Left lobe of liver (tissue), 2 donors: ENCODE measurements at regions not wholly inside any gene's neighbourhood (a gene's known extent, or its start where the extent isn't known, plus 50 kb on each side); places are given as distances from the start of the nearest gene placed in this dataset.

Experiments
- ATAC-seq: fragments of 200-7000 bp; cut with Tn5 transposase; one replicate; pipeline ENCODE4 v1.9.1; 2020; ENCODE audit warnings: mild to moderate bottlenecking, moderate library complexity
- DNase-seq: peaks from one replicate; pipeline ENCODE4 v3.0.0-alpha.2; 2020; ENCODE audit warnings: low spot score
- donor health status: DM: no; HTN: no; CAD: no; lungs with moderate emphysema.
- donor health status: DM: no; HTN: yes; CAD: no.

DNA sequence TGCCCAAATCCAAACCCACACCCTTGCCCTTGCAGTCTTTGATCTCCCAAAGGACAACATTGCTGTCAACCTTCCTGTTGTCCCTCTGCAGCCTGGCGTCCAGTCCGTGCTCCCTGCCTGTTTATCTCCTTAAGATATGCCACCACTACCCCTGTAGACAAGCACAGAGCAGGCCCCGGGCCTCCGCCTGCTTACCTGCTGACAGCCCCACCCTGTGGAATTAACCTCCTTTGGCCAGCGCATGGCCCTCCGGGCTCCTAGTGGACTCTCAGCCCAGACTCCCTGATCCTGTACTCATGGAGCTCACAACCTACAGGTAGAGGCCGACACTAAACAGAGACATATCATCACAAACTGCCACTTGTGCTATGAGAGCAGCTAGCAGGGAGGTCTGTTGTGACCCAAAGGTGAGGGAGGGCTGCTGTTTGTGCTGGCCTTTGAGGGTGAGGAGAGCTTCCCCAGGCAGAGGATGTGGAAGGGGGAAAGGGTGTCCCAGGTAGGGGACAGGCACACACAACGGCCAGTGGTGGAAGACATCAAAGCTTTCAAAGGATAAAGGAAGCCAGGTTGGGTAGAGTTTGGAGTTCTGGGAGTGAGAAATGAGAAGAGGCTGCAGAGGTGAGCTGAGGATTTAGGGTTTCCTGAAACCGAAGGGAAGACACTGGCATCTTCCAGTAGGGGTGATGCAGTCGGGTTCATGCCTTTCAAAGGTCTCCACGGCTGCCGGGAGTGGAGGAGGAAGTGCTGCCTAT is 174.5 kb upstream of the ZMIZ1 start:
- ATAC-seq = no peak
- DNase-seq = no peak

DNA sequence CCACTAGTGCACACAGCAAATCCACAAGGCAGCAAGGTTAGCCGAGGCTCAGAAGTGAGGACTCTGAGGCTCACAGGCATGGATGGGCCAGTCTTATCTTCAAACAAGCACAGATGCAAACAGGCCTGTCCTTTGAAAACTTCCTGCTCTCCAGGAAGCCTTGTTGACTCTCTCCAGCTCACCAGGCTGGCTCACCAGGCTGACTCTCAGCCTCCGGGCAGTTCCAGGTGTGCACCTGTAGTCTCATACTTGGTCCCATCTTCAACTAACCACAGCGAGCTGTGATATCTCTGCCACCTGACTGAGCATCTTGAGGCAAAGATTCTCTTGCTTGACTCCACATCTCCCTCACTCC is 173.9 kb upstream of the ZMIZ1 start:
- ATAC-seq (no peak), DNase-seq (no peak)

GRCh38 chr10:78895469-78895868 is 173.3 kb upstream of the ZMIZ1 start:
- no peak for DNase-seq

GRCh38 chr10:78896159-78896928 is 172.4 kb upstream of the ZMIZ1 start:
- DNase-seq = peak; percentile 75
- ATAC-seq = peak; percentile 79

More at GRCh38 chr10:78895469-78895868, 173.3 kb upstream of the ZMIZ1 start:
- ATAC-seq = no peak

- no peak for DNase-seq
- ATAC-seq = no peak
These were observed 170.2 kb upstream of the ZMIZ1 start for GRCh38 chr10:78898341-78899097.

DNA sequence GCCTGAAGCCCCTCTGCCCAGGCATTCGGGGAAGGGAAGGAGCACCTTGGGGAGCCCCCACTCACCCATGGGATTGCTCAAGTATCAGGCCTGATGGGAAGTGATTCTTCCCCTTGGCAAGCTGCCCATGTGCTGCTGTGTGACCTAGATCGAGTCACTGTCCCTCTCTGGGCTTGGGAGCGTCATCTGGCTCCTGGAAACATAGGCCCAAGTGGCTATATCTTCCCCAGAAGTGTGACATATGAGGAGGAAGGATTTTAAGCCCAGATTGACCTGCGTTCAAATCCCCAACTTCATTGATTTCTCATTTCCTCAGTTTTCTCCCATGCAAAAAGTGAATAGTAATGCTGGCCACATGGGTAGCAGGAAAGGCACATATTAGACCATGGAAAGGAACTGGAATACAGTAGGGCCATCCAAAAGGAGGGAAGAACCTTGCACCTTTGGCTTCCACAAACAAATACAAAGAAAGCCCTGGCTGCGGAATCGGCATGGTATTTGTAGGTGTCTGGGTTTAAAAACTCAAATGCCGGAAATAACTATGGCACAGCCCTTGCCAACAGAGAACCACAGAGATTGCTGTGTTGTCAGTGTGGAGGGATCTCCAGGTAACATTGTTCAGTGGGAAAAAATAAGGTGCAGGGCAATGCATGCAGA is 169.5 kb upstream of the ZMIZ1 start:
- DNase-seq (no peak), ATAC-seq (peak; percentile 73)

DNA sequence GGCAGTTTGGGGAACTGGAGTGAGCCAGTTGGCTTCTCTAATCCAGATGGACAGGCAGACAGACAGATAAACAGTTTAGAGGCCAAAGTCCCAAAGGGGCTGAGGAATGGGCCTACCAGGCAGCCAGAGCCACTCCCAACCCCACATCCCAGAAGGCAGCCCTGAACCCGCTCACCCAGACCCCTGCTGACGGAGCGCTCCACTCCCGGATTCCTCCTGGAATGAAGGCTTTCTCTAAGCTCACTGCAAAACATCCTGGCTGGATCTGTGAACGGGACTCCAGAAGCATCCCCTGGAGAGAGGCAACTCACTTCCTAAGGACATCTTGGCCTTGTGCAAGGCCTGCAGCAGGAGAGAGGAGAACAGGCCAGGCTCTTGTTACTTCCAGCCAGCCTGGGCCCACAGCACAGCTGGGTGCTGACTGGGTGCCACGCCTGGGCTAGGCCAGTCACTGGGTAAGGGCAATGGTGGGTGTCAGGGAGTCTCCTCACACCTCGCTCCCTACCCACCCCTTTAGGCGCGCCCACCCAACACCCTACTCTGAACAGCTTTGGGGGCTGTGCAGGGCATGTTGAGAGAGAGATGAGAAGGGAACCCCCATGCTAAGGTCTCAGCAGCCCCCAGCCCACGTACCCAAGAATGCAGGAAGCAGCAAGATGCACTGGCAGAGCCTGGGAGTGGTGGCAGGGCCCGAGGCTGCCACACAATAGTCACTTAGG is 168.6 kb upstream of the ZMIZ1 start:
- DNase-seq (no peak), ATAC-seq (peak; percentile 60)

- DNase-seq = no peak
- no peak for ATAC-seq
These were observed 167.9 kb upstream of the ZMIZ1 start for GRCh38 chr10:78900715-78901430.

- DNase-seq = no peak
- ATAC-seq = no peak
These were observed 167.1 kb upstream of the ZMIZ1 start for GRCh38 chr10:78901694-78902093.

- DNase-seq (no peak), ATAC-seq (no peak)
These were observed 166.0 kb upstream of the ZMIZ1 start for GRCh38 chr10:78902815-78903214.

DNA sequence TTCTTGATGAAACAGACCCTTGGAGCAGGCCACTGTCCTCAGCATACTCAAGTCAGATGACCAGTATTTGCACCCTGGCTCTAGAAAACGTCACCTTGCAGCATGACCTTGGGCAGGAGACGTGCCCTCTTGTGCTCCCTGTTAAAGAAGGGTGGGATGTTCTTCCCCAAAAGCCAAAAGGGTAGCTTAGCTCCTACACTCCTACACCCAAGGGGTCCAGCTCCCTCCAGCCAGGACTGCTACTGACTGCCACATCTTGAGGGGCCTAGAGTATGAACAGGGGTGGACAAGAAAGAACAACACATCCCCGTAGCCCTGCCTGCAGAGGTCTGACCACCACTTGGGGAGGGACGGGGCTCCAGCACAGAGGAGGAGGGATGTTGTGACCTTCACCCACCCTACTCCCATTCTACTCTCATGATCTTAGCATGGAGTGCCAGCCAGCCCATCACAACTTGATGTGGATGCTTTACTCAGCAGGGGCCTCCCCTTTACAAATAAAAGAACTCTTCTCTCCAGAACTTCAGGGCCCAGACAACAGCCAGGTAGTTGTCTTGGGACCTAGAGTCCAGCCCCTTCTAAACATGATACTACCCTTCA is 165.3 kb upstream of the ZMIZ1 start:
- ATAC-seq = no peak

DNA sequence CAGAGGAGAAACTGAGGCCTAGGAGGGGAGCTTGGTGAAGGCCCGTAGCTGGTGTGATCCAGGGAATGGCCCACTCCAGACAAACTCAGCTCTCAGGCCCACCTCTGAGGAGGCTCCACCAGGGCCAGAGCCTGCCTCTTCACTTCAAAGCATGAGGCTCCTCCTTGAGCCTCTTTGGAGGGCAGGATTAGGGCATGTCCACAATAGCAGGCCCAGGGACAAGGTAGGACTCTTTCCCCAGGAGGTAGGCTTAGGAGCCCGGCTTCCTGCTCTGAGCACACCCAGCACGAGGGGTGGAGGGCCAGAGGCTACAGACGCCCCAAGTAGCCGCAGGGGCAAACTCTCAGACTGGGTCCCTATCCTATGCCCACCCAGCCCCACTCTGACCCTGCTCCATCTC is 164.6 kb upstream of the ZMIZ1 start:
- DNase-seq = peak; percentile 33
- ATAC-seq = no peak

More for the DNA sequence above, 165.3 kb upstream of the ZMIZ1 start:
- peak; percentile 6 for DNase-seq

GRCh38 chr10:78905015-78905956 is 163.5 kb upstream of the ZMIZ1 start:
- DNase-seq (peak; percentile 31), ATAC-seq (peak; percentile 82)

DNA sequence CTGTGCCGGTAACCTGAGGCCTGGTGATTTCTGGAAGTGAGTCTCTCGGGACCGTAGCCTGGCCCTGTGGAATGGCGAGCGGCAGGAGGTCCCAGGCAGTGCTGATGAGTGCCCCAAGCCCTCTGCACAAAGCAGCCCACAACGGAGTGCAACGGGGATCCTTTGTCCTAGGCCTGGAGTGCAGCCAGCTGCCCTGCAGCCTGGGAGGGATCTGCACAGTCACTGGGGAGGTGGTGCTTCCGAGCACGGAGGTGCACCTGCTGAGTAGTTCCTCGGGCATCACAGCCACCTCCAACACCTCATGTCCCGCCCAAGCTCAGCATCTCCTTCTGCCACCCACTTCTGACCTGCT is 162.8 kb upstream of the ZMIZ1 start:
- peak; percentile 41 for DNase-seq

GRCh38 chr10:78906734-78907390 is 161.9 kb upstream of the ZMIZ1 start:
- DNase-seq = peak; percentile 33

More for the DNA sequence above, 162.8 kb upstream of the ZMIZ1 start:
- ATAC-seq = no peak

DNA sequence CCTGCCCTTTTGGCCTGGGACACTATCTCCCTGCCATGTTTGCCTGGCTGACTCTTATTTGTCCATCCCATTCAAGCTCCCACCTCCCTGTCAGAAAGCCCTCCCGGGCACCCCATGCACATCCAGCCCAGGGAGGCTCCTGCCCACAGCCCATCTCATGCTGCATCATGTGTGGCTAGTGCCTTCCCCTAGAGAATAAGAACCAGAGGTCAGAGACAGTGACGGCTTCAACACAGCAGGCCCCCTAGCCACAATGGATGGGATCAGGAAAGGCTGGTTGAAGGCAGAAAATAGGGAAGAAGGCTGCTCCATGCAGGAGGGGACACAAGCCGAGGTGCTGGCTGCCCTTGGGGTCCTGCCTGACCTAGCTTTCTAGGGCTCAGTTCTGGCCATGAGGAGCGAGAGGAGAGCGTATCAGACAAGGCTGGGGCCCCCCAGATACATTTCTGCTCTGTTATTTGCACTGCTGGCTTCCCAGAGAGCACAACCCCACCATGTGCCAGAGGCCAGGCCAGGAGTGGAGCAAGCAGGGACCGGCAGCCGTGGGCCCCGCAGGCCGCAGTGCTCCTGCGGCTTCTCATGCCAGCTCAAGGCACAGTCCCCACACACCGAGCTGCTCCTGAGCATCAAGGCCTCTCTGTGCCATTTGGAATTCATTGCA is 161.1 kb upstream of the ZMIZ1 start:
- ATAC-seq = no peak
- DNase-seq = peak; percentile 35

More at GRCh38 chr10:78906734-78907390, 161.9 kb upstream of the ZMIZ1 start:
- ATAC-seq = no peak

- no peak for ATAC-seq
- DNase-seq = no peak
These were observed 159.5 kb upstream of the ZMIZ1 start for GRCh38 chr10:78909221-78909620.
